GM21786 (cell line): ENCODE measurements at regions not wholly inside any gene's neighbourhood (a gene's known extent, or its start where the extent isn't known, plus 50 kb on each side); places are given as distances from the start of the nearest gene placed in this dataset.

Source experiments
- ATAC-seq: cut with Tn5 transposase; IDR thresholded peaks from one replicate; pipeline ENCODE4 v1.9.1; 2021; ENCODE audit not compliant: unreplicated experiment

GRCh38 chr6:104579310-104579863 lies 280.3 kb downstream of the HACE1 start:
- no peak for ATAC-seq

GRCh38 chr6:104575536-104575935 lies 284.2 kb downstream of the HACE1 start:
- no peak for ATAC-seq

- no peak for ATAC-seq
These were observed 285.5 kb downstream of the HACE1 start for GRCh38 chr6:104574135-104574750.

GRCh38 chr6:104573350-104573749 lies 286.4 kb downstream of the HACE1 start:
- no peak for ATAC-seq

- ATAC-seq, result no peak
These were observed 286.8 kb downstream of the HACE1 start for GRCh38 chr6:104572901-104573300.

- no peak for ATAC-seq
These were observed 293.3 kb downstream of the HACE1 start for GRCh38 chr6:104566411-104566810.

- no peak for ATAC-seq
These were observed 296.4 kb downstream of the HACE1 start for GRCh38 chr6:104563306-104563705.

- no peak for ATAC-seq
These were observed 300.1 kb downstream of the HACE1 start for GRCh38 chr6:104559435-104560202.

GRCh38 chr6:104558746-104559145 lies 301.0 kb downstream of the HACE1 start:
- ATAC-seq, result no peak

- ATAC-seq, result no peak
These were observed 311.4 kb downstream of the HACE1 start for GRCh38 chr6:104548297-104548696.

GRCh38 chr6:104541411-104541810 lies 318.3 kb downstream of the HACE1 start:
- ATAC-seq, result no peak

- ATAC-seq, result no peak
These were observed 319.0 kb downstream of the HACE1 start for GRCh38 chr6:104540743-104541142.

GRCh38 chr6:104539173-104539572 lies 320.5 kb downstream of the HACE1 start:
- no peak for ATAC-seq

GRCh38 chr6:104537872-104538271 lies 321.8 kb downstream of the HACE1 start:
- ATAC-seq, result no peak

- no peak for ATAC-seq
These were observed 322.5 kb downstream of the HACE1 start for GRCh38 chr6:104537180-104537579.

- ATAC-seq, result no peak
These were observed 327.3 kb downstream of the HACE1 start for GRCh38 chr6:104532462-104532861.

GRCh38 chr6:104531646-104532045 lies 328.1 kb downstream of the HACE1 start:
- ATAC-seq, result no peak

- no peak for ATAC-seq
These were observed 331.8 kb downstream of the HACE1 start for GRCh38 chr6:104527761-104528415.

GRCh38 chr6:104527311-104527710 lies 332.4 kb downstream of the HACE1 start:
- no peak for ATAC-seq

- ATAC-seq, result no peak
These were observed 333.3 kb downstream of the HACE1 start for GRCh38 chr6:104526376-104526775.

GRCh38 chr6:104525677-104526322 lies 333.9 kb downstream of the HACE1 start:
- peak; percentile 98 for ATAC-seq
